NCI-H69 (cell line): ENCODE measurements at regions not wholly inside any gene's neighbourhood (a gene's known extent, or its start where the extent isn't known, plus 50 kb on each side); places are given as distances from the start of the nearest gene placed in this dataset.
"Not testable (repeated sequence)": the region's sequence is repeated elsewhere in the genome, so short reads cannot be mapped to it uniquely, and the experiment has no call there.

Source experiments
- DNase-seq: peaks from one replicate; lab custom pipeline; 2025; lab: John Stamatoyannopoulos, UW

DNA sequence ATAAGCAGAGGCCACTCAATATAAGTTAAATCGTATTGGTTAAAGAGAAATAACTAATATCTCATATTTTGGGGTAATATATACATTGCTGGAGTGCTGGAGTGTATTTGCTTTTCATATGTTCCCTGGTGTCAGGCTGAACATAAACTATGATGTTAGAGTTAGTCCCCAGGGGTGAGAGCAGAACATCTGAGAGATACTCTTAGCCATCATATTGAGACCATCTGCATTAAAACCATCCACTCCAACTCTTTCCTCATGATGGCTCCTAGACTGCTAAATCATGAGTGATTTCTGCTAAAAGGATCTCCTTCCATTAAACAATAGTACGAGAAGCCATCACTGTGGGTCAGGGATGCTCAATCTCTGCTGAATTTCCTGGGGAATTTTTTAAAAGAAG, 436.2 kb downstream of the DTWD2 start:
- DNase-seq, result no peak

DNA sequence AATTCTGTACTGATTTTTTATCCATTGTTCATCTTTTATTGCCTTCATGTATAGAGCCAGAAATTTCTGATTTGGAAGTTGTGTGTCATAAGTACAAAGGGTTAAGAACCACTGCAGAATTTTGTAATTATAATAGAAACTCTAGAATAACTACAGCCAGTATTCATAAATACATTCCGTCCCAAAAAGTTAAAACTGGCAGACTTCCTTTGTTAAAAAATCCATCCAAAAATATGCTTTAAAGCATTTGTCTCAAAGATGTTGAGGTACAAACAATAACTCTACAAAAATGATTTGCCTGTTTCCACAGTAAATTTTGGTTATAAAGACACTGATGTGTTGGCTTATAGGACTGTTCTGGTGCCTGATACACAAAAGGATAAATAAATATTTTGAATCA, 436.6 kb downstream of the DTWD2 start:
- no peak for DNase-seq

DNA sequence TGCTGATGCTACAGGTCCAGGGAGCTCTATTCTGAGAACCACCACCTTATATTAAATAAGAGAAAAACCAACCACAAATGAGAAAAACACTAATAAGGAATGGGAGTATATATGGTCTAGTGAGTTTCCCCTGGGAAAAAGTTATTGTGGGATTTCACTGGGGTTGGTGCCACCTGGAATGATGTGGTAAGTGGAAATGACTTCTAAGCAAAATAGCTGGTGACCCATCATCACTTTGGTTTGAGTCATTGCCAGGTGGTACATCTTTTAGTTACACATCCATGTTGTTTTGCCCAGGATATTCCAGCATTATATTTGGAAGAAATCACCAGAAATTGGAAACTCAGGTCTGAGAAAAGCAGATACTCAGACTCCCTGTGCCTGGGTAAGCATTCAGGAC, 437.3 kb downstream of the DTWD2 start:
- peak; percentile 26 for DNase-seq

DNA sequence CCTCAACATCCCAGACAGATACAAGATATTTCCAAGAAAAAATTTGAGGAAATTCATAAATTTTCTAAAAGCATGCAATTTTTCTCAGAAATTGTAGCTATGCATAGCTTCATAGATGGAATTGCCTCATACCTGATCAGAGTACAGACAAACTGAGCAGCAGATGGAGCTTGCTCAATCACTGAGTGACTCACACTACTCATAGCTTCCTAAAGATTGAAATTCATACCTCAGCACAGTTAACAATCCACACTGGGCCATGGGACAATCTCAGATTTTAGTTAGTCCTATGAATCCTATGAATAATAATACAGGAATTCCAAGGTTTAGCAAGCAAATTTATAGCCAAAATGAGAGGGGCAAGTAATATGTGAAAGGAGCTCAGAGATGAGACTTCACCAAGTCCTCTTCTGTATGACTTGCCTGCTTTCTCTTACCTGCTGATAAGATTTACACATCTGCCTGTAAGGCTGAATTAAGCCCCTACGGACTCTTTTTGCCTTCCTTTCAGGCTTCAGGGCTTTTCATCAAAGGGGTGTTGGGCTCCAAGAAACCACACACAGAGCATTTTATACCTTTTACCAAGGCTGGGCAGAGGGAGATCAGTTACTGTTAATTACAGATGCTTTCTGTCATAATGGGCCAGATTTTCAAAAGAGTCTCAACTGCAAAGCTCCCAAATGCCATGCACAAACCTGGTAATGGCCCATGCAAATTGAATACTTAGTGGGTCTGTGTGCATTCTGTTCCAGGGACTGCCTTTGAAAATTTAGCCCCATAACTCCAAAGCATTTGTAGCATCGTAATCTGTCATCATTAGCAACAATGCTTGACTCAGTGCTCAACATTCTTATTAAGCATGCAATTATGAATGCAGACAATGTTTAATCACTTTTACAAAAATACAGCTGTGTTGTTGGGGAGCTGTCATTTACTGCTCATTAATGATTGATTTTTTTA, 439.3 kb downstream of the DTWD2 start:
- peak; percentile 98 for DNase-seq

DNA sequence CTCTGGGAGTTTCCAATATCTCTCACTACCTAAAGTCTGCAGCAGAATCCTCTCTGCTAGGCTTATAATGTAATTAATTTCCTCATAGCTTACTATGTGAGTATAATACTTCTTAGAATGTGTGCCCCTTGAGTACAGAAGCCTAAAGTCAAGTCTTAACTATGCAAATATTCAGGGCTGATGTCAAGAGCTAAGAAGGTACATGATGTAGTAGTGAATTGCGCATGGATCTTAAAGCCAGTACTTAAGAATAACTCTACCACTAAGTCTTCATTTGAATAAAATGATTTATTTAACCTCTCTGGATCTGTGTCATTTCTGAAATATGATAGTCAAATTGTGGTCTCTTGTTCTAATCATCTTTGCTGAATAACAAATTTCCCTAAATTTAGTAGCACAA, 442.9 kb downstream of the DTWD2 start:
- no peak for DNase-seq

DNA sequence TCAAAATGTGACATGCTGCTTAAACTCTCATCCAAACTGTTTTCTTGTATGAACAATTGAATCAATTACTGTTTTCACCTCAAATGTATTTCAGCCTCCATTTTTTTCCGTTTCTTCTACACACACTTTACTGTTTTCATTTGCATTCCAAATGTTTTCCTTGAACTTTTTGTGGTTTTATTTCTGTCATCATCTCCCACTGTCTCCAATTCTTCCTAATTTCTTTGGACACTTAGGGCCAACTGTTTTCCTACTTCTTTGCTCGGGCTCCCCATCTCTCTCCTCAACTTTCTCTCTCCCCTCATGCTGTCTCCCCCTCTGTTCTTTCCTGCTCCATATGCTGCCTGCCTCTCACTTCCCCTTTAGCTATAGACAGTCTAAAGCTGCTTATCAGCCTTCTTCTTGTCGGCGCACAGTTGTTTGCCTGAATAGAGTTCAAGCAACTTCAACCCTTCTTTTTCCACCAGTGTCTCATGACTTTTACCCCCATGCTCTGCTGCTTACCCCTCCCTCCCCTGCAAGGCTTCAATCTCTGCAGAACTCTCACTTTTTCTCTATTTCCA, 443.4 kb downstream of the DTWD2 start:
- no peak for DNase-seq

DNA sequence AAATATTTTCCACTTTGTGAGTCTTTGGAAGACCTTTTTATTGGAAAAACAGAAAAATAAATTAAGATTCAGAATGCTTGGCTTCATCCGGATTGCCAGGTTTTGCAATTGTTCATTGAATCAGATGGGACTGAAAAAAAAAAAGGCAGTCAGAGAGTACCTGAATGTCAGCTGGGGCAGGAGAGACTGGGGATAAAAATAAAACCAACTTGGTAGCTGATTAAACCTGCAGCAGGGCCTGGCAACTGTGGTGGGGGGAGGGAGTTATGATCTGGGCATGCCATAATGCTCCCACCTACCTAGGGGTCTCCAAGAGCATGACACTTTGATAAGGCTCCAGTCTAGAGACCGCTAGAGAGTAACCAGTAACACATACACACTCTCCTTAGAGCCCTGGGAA, 454.4 kb downstream of the DTWD2 start:
- no peak for DNase-seq

DNA sequence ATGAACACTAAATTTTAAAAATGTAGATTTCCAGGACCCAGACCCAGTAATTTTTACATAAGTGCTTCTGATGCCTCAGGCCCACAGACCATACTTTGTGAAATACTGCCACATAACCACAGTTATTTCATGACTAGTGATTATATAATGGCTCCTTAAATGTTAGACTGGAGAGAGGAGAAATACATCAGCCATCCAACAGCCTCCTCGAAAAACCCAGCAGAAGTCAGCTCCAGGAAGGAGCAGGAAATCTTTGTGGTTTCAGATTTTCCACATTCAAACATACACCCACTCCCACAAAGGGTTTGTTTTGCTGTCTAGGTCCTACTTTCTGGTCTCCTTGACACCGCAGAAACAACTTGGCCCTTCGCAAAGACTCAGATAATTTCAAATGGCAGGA, 455.2 kb downstream of the DTWD2 start:
- DNase-seq, result no peak

DNA sequence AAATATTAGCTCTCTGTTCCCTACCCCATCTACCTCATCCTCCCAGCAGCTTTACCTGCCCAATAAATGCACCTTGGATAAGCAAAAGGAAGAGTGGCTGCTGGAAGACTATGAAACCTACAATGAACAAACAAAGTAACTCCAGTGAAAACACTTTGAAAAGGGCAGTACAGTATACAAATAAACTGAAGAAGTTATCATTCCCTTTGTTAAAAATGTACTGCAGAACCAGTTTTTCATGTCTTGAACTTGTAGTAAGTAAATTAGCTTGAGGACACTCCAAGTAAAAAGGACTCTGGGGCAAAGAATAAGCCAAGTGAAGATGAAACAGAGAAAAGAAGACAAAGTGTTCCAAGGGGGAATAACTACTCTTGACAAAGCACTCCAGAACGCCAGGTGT, 457.1 kb downstream of the DTWD2 start:
- DNase-seq, result no peak

DNA sequence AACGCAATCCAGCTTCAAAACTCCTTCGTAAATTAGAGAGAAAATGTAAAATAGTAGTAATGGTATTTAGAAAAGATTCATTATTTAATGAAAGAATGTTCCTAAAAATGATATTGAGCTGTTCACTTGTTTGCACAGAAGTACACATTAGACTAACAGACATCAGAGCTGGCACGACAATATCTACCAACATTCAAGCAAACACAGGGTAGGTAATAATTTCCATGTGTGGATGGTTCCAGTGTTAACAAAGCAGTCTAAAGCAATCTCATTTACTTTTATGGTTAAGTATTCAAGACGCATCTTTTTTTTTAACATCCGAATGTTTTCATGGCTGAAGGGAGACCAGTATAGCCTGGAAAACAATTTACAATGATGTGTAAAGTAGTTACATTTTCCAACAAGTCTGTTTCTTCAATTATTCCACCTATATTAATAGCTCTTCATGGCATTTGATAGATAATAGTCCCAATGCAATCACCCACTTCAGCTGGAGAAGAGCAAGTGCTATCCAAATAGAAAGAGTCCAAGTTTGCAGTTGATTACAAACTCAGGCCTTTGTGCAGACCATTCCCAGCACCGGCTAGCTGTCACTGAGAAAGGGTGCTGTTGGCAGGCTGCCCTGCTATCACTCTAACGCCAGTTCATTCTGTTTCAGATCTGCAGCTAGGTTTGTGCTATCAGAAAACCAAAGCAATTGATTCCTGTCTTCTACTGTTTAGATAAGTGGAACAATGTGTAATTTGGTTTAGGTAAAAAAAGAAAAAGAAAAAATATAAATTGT, 458.8 kb downstream of the DTWD2 start:
- DNase-seq, result peak; percentile 49

DNA sequence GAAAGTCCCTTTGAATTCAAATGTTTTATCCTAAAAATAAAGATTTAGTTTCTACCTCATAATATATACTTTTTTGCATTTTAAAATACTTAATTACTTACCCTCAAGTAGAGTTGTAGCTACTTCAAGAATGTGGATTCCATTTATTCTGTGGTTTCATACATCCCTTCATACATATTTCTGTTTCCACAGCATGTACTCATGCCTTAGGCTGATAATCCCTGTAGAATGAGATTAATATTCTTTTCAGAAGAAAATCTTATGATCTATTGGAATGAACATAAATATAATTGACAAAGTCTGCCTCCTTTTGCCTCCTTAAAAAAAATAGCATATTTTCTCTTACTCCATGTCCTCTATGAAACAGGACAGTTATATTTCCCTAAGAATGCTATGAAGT, 465.7 kb downstream of the DTWD2 start:
- no peak for DNase-seq

DNA sequence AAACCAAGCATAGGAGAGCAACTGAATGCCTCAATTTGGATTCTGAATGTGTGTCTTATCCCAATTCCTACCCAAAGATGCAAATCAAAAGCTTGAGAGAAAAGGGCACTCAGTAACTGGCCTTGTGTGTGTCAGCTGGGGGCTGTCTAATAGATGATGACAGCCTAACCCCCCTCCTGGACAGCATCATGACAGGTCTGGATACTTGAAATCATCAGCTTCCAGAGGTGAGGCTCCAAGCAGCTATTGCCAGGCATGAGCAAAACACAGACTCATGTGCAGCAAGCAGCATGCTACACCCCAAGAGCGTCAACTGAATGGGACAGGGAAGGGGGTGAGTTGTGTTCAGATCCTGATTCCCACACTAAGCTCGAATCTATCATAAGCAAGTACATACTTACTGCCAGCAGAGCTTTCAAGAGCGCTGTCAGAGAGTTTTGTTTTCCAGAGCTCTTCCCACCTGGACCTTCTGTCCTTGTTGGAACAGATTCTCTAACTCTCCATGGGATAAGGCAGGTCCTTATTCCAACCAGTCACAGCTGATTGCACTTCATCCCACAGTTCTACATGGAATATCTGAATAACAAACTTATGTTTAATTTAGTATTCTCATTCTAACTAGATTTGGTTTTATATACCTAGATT, 467.5 kb downstream of the DTWD2 start:
- no peak for DNase-seq

DNA sequence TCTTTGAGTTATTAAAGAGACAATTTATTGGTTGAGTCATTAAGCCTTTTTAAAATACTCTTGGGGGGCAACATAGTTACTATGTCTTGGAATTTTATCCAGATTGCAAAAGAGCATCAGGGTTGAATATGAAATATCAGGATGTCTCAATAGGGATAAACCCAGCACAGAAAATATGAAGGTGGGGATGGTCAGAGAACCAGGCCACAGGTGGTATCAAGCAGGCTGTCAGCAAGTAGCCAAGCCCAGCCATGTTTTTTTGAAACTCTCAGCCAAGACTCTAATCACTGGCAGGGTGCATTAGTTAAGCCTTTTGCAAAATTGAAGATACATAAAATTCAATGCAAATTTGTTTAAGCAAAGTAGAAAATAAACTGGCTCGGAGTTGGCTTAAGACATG, 468.9 kb downstream of the DTWD2 start:
- DNase-seq, result no peak

DNA sequence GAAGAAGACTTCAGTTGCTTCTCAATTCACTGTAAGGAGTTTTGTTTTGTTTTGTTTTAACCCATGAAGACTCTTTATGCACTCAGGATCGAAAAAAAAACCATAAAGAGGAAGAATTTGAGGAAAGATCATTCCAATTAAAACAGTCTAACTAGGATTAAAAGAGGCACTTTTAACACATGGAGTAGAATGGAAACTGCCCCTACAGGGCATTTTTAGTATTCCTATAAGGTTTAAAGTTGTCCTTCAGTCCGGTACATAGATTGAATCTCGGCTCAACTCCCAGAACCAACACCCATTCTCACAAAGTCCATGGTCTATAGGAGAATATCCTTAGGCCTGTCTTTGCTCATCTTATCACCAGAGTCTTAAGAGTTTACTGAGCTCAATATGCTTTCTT, 469.6 kb downstream of the DTWD2 start:
- no peak for DNase-seq

DNA sequence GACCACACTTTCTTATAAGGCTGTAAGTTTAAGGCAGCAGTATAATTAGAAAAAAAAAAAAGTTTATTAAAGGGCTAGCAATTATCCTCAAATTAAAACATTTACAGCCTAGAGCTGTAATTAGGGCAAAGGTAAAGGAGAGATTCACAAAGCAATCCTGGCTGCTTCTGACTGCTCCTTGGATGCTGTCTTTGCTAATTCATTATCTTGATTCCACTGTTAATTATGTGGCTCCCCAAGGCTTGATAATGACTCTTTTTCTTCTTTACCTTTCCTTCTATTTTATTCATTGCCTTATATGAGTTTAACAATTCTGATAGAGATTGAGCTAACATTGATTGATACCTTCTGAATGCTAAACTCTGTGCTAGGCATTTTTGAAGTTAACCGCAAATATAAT, 476.5 kb downstream of the DTWD2 start:
- DNase-seq, result peak; percentile 77

DNA sequence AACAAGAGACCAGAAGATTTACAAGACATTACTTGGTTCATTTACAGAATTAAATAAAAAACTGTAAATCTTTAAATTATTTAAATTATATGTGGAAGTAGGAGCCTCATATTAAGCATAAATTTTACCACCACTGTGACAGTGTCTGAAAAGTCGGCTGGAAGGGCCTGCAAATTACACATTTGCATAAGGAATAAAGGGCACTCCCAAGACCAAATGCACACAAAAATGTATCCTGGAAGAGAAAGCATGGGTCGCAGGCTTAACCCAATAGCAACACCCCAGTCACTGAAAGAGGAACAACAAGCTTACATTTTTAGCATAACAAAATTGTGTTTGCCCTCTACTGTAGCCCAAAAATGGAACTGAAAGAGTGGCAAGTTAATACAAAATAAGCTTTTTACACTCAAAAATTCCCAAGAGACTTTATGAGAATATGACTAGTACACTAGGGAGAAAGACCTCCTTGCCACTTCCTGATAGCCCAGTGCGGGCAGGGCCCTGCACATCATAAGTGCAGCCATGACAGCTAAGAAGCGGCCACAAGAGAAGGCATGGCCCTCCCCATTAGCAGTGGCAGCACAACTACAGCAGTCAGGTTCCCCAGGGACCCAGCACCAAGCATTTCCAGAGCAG, 482.0 kb downstream of the DTWD2 start:
- DNase-seq, result no peak

DNA sequence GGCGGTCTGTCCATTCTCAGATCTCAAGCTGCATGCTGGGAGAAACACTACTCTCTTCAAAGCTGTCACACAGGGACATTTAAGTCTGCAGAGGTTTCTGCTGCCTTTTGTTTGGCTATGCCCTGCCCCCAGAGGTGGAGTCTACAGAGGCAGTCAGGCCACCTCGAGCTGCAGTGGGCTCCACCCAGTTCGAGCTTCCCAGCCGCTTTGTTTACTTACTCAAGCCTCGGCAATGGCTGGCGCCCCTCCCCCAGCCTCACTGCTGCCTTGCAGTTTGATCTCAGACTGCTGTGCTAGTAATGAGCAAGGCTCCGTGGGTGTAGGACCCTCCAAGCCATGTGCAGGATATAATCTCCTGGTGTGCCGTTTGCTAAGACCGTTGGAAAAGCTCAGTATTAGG, 486.1 kb downstream of the DTWD2 start:
- DNase-seq, result not testable (repeated sequence)

DNA sequence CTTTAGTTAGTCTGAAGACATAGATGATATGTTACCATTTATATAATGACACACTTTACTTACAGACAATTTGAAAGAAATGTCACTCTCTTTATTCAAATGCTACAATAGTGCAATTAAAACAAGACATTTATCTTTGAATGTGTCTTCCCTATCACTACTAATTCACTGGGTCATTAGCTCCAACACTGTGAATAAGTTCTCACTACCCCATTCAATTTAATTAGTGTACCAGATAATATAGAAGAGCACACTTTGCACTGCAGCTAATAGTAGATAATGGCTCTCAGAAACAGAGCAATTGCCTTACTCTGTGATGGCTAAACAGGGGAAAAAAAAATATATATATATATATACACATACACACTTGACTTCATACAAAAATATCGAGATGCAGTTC, 497.0 kb downstream of the DTWD2 start:
- DNase-seq, result no peak

DNA sequence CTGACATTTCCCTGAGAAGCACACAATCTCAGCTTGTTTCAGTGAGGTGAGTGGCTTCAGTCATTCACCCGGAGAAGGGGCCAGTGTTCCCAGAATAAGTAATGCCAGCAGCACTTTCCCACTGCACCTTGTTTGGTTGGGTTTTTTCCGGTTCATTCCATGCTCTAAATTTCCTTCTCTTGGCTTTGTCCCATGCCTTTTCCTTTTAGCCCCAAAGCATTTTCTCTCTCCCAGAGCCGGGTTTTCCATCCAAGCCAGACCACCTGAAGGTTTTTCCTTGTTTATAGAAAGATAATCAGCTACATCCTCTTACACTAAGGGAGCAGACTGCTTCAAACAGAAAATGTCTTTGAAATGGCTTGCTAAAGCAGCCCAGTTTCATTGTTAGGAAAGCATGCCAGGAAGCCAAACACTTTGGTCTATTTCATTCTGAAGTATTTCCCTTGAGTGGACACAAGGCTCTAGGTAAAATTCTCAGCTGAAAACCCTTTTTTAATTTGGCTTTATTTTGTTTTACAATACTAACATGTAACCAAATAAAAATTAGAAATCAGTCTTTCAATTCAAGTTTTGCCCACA, 501.6 kb downstream of the DTWD2 start:
- DNase-seq, result no peak

DNA sequence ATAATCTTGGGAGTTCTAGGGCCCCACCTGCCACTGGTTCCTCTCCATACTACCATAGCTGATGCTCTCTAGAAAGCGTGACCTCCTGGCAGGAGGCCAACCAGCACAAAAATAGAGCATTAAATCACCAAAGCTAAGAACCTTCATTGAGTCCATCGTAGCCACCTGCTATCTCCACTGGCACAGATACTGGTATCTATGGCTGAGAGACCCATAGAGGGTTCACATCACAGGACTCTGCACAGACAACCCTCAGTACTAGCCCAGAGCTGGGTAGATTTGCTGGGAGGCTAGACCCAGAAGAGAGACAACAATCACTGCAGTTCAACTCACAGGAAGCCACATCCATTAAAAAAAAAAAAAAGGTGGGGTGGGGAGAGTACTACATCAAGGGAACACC, 509.1 kb downstream of the DTWD2 start:
- DNase-seq, result no peak

DNA sequence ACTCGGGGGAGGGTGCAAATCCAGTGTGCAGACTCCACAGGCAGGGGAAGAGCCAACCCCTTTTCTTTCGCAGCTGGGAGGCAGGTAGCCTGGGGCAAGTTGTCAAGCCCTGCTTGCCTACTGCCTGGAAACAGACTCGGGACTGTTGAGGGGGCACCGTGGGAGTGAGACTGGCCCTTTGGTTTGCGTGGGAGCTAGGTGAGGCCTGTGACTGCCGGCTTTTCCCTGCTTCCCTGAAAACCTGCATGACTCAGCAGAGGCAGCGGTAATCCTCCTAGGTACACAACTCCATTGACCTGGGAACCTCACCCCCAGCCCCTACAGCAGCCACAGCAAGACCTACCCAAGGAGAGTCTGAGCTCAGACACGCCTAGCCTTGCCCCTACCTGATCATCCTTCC, 509.5 kb downstream of the DTWD2 start:
- DNase-seq, result no peak

DNA sequence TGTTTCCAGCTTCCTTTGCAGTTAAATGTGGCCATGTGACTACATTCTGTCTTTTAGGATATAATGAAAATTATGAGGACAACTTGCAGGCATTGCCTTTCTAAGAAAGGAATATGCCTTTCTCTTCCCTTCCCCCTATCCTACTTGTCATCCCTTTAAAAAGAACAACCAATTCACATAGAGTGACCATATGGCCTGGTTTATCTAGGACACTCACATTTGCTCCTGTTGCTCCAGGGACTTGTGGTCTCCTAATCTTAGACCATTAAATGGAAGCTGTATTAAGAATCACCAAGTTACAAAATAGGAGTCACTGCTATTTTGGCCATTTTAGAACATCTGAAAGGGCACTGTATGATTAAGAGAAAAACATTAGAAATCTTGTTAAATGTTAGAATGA, 520.3 kb downstream of the DTWD2 start:
- DNase-seq, result peak; percentile 18
